Parathyroid adenoma (tissue), 2 donors: ENCODE measurements at regions not wholly inside any gene's neighbourhood (a gene's known extent, or its start where the extent isn't known, plus 50 kb on each side); places are given as distances from the start of the nearest gene placed in this dataset.

Source experiments
- H2AFZ ChIP-seq: fragments of 300-600 bp; sonication (generic); one replicate; pipeline ENCODE4 v1.7.0; 2017; ENCODE audit warnings: antibody characterized with exemption, mild to moderate bottlenecking
- H3K27ac ChIP-seq: fragments of 300-600 bp; sonication (generic); one replicate; pipeline ENCODE4 v1.7.0; 2017
- H3K27me3 ChIP-seq: fragments of 300-600 bp; sonication (generic); one replicate; pipeline ENCODE4 v1.7.0; 2017; ENCODE audit warnings: low read length; ENCODE audit not compliant: control insufficient read depth, insufficient read depth
- H3K36me3 ChIP-seq: fragments of 300-600 bp; sonication (generic); one replicate; pipeline ENCODE4 v1.7.0; 2017; ENCODE audit warnings: low read length; ENCODE audit not compliant: control insufficient read depth, insufficient read depth
- H3K4me1 ChIP-seq: fragments of 300-600 bp; sonication (generic); one replicate; pipeline ENCODE4 v1.7.0; 2017; ENCODE audit warnings: control low read depth
- H3K4me2 ChIP-seq: fragments of 300-600 bp; sonication (generic); one replicate; pipeline ENCODE4 v1.7.0; 2017; ENCODE audit warnings: low read length
- H3K4me3 ChIP-seq: fragments of 300-600 bp; sonication (generic); one replicate; pipeline ENCODE4 v1.7.0; 2017; ENCODE audit warnings: low read depth, low read length
- H3K79me2 ChIP-seq: fragments of 300-600 bp; sonication (generic); one replicate; pipeline ENCODE4 v1.7.0; 2017; ENCODE audit warnings: control low read depth
- H3K9ac ChIP-seq: fragments of 300-600 bp; sonication (generic); one replicate; pipeline ENCODE4 v1.7.0; 2017; ENCODE audit warnings: mild to moderate bottlenecking
- H3K9me3 ChIP-seq: fragments of 300-600 bp; sonication (generic); one replicate; pipeline ENCODE4 v1.7.0; 2017; ENCODE audit warnings: low read length; ENCODE audit not compliant: control insufficient read depth
- CTCF ChIP-seq: fragments of 300-600 bp; sonication (generic); IDR thresholded peaks from one replicate; pipeline ENCODE4 v1.7.0; 2017; ENCODE audit warnings: antibody characterized with exemption, mild to moderate bottlenecking
- donor health status: primary hyperparathyroidism.

- no peak for TF ChIP-seq CTCF
- Histone ChIP-seq H3K36me3 (no peaks in the 10 kb centered on the region), H3K27ac (peak overlapping the region; percentile 43), H2AFZ (peak overlapping the region; percentile 61), H3K4me2 (no peak overlapping the region), H3K4me1 (peaks cover 20% of the 10 kb centered on the region), H3K79me2 (no peaks in the 10 kb centered on the region), H3K27me3 (no peaks in the 10 kb centered on the region), H3K4me3 (no peak overlapping the region), H3K9ac (no peak overlapping the region), H3K9me3 (no peaks in the 10 kb centered on the region)
These were observed 968.5 kb upstream of the GJE1 start for GRCh38 chr6:141164042-141164743.

GRCh38 chr6:141163107-141163506, 969.6 kb upstream of the GJE1 start:
- Histone ChIP-seq H3K79me2 (no peaks in the 10 kb centered on the region), H3K4me1 (peaks cover 23% of the 10 kb centered on the region), H2AFZ (no peak overlapping the region), H3K27ac (no peak overlapping the region), H3K9ac (no peak overlapping the region), H3K27me3 (no peaks in the 10 kb centered on the region), H3K4me3 (no peak overlapping the region), H3K36me3 (no peaks in the 10 kb centered on the region), H3K4me2 (no peak overlapping the region), H3K9me3 (no peaks in the 10 kb centered on the region)
- TF ChIP-seq CTCF, result no peak

- no peak for TF ChIP-seq CTCF
- no peaks in the 10 kb centered on the region for H3K79me2 ChIP-seq
- no peaks in the 10 kb centered on the region for H3K9me3 ChIP-seq
- H3K27ac ChIP-seq, result no peak overlapping the region
- H3K4me2 ChIP-seq, result no peak overlapping the region
- H3K4me1 ChIP-seq, result peaks cover 3% of the 10 kb centered on the region
- no peaks in the 10 kb centered on the region for H3K27me3 ChIP-seq
- H3K4me3 ChIP-seq, result no peak overlapping the region
- no peaks in the 10 kb centered on the region for H3K36me3 ChIP-seq
- peak overlapping the region; percentile 45 for H2AFZ ChIP-seq
- no peak overlapping the region for H3K9ac ChIP-seq
These were observed 974.0 kb upstream of the GJE1 start for GRCh38 chr6:141158740-141159139.

GRCh38 chr6:141153563-141153962, 979.2 kb upstream of the GJE1 start:
- no peak overlapping the region for H3K9ac ChIP-seq
- no peaks in the 10 kb centered on the region for H3K79me2 ChIP-seq
- H3K4me3 ChIP-seq, result no peak overlapping the region
- H3K4me2 ChIP-seq, result no peak overlapping the region
- no peak overlapping the region for H2AFZ ChIP-seq
- H3K27me3 ChIP-seq, result no peaks in the 10 kb centered on the region
- peaks cover under 1% of the 10 kb centered on the region for H3K4me1 ChIP-seq
- TF ChIP-seq CTCF, result no peak
- H3K9me3 ChIP-seq, result no peaks in the 10 kb centered on the region
- no peaks in the 10 kb centered on the region for H3K36me3 ChIP-seq
- H3K27ac ChIP-seq, result no peak overlapping the region

DNA sequence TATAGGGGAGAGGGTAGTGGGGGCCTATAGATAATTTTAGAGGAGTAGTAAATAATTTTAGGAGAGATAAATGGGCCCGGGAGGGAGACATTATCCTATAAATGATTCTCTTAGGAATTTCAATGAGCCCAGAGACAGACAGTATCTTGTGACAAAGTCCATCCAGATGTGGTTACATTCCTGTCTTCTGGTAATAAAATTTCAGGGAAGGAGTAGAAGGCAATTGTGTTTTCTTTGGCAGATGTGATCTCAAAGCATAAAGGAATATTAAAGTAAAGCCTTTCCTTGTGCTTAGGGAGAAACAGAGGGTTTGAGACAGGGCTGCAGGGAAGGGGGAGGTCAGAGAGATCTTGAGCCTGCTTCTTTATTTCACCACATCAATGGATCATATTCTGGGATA, 979.8 kb upstream of the GJE1 start:
- Histone ChIP-seq H3K36me3 (no peaks in the 10 kb centered on the region), H3K79me2 (no peaks in the 10 kb centered on the region), H3K4me1 (no peaks in the 10 kb centered on the region), H3K9me3 (no peaks in the 10 kb centered on the region), H3K27me3 (no peaks in the 10 kb centered on the region), H3K4me2 (no peak overlapping the region), H3K27ac (no peak overlapping the region), H2AFZ (no peak overlapping the region), H3K9ac (no peak overlapping the region), H3K4me3 (no peak overlapping the region)
- TF ChIP-seq CTCF, result no peak
